HFF-Myc (cell line): ENCODE measurements at regions not wholly inside any gene's neighbourhood (a gene's known extent, or its start where the extent isn't known, plus 50 kb on each side); places are given as distances from the start of the nearest gene placed in this dataset.

Experiments
- DNase-seq: peaks from one replicate; pipeline ENCODE4 v3.0.0-alpha.2; 2011; ENCODE audit warnings: low read depth; ENCODE audit errors: extremely low read depth
- H3K4me3 ChIP-seq: replicated peaks from 2 replicates; pipeline ENCODE4 v1.5.1; 2011; ENCODE audit warnings: low read depth, mild to moderate bottlenecking, control low read depth, low read length
- TF ChIP-seq, protein P1 (sequence below): IDR thresholded peaks from 2 replicates; pipeline ENCODE4 v1.5.1; 2012; ENCODE audit warnings: mild to moderate bottlenecking, low read depth, low read length, control low read depth; ENCODE audit errors: missing control alignments

DNA sequence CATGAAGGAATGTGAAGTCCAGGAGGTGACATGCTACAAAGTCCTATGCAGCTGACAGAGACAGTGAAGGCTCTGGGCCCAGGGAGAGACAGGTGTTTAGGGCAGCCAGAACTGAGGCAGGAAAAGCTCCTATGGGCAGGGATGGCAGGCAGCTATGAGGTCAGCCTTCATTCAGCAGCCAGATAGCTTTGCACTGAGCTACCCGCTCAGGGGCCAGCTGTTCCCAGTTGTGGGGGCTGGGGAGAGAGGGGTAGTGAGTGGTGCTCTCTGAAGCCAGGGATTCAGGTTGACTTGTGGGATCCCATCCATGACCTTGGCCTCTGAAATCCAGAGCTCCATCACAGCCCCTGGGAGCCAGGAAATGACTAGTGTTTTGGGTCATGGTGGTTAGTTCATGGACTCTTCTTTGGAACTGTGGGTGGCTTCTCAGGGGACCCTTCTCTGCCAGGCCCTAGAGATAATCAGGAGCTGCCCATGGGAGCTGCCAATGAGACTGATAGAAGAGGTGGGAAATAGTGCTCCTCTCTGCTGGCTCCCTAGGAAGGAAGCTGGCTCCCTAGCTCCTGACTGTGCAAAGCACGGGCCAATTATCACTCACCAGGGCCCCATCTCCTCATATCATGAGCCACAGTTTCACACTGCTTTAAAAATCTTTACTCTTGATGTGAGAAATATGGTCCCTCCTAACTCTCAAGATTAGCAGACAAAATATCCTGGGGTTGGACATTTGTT lies 127.7 kb downstream of the VEGFA start:
- H3K4me3 ChIP-seq = no peak overlapping the region
- TF ChIP-seq, protein P1, sequence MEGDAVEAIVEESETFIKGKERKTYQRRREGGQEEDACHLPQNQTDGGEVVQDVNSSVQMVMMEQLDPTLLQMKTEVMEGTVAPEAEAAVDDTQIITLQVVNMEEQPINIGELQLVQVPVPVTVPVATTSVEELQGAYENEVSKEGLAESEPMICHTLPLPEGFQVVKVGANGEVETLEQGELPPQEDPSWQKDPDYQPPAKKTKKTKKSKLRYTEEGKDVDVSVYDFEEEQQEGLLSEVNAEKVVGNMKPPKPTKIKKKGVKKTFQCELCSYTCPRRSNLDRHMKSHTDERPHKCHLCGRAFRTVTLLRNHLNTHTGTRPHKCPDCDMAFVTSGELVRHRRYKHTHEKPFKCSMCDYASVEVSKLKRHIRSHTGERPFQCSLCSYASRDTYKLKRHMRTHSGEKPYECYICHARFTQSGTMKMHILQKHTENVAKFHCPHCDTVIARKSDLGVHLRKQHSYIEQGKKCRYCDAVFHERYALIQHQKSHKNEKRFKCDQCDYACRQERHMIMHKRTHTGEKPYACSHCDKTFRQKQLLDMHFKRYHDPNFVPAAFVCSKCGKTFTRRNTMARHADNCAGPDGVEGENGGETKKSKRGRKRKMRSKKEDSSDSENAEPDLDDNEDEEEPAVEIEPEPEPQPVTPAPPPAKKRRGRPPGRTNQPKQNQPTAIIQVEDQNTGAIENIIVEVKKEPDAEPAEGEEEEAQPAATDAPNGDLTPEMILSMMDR = no peak
- no peak for DNase-seq

DNA sequence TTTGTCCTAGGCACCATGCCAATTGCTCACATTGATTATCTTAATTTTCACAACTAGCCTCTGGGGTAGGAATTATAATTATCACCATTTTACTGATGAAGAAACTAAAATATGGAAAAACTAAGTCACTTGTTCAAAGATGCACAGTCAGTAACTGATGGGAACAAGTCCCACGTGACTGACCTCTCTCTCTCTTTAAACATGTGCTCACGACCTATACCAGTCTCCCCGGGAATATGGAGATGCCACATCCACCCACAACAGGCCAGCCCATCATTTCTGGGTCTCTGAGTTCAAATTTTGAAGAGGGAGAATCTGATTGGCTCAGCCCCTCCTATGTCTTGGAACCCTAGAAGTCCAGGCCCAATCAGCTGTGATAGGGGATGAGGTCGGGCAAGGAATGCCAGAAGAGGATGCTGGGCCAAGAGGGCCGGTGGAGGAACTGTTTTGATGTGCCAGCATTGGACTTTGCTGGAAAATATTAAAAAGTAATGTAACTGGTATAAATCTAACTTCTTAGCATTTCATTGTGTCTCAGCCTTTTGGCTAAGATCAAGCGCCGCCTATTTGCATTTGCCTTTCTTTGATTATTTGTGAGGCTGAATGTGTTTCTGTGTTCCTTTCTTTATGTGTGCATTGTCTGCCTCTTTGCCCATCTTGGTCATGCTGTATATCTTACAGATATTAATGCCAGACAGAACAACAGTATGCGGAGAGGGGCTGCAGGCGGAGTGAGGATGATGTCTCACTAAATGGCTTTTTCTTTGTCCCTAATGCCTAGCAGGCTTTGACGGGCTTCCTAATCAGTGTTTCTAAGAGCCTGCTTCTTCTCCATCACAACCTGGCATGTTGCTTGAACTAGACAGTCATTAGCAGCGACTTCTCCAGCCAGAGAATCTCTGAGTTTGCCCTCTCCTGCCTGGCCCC lies 126.6 kb downstream of the VEGFA start:
- TF ChIP-seq, protein P1 = no peak
- DNase-seq = no peak

DNA sequence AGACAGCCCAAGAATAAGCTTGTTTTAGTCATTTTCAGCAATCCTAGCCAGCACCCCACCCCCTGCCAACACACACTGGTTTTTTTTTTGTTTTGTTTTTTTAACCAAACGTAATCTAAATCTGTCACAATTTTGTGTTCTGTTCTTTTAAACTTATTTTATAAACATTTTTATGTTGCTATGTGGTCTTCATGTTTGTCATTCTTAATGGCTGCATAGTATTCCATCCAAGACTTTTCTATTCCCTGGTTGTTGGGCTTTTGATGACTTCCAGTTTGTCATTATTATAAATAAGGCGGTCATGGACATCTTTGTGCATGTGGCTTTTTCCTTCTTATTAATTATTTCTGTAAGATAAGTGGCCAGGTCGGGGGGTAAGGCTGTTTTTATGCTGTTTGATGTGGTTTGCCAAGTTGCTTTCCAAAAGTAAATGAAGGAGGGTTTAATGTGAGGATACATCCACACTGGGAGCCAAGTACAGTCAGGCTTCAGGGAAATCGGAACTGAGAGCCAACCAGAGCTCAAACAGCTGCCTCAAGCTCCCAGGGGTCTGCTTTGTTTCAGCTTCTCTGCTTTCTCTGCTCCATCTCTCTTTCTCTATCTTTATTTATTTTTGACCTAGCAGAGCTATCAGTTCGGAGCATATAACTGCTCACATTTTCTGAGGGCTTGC lies 125.8 kb downstream of the VEGFA start:
- H3K4me3 ChIP-seq = no peak overlapping the region
- DNase-seq = no peak
- TF ChIP-seq, protein P1 = no peak

More for the DNA sequence above, 126.6 kb downstream of the VEGFA start:
- H3K4me3 ChIP-seq = no peak overlapping the region

DNA sequence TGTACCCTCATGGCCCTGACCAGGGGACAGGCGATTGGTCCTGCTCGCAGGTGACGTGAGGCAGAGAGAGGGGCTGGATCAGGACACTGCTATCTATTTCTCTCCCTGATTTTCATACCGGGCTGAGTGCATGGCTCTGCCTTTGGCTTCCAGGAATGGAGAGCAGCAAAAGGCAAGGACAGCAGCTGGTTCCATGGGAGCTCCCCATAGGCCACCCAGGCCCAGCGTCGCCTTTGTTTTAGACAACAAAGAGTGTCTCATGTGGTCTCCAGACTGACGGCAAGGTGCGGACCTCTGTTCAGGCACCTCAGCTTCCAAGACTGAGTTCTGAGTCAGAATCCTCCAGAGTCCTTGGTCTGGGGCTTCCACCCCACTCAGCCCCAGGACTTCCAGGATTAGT lies 123.1 kb downstream of the VEGFA start:
- TF ChIP-seq, protein P1 = no peak
- no peak for DNase-seq
- no peak overlapping the region for H3K4me3 ChIP-seq

DNA sequence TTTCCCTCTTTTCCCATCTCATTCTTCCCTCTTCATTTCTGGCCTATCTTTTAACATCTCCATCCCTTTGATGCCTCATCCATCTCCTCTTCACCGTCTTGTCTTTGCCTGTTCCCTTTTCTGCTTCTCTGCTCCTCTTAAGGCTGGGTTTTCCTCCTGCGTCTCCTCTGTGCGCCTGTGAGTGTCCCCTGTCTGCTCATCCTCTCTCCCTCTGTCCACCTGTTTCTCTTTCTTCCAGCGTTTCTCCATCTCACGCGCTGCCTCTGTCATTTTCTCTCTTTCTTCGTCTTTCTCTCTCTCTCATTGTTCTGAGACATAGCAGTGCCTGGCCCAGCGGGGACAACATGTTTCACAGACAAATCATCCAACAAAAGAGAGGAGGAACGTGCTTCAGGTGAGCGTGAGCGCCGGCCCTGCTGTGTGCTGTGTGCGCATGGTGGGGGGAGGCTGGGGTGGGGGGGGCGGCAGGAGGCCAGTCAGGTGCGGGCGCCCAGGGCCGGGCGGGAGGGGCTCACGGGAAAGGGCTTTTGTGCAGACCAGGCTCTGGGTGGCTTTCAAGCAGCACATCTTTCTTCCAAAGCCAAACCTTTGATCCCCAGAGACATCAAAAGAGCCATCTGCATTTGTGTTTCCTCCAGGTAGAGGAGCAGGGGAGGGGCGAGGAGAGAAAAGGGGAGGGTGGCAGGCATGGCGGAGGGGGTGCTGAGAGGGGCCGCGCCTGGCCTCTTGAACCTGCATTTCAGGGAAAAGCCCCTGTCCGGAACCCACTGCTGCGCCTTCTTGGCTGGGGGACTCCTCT lies 121.3 kb downstream of the VEGFA start:
- DNase-seq = no peak
- TF ChIP-seq, protein P1 = no peak
- no peak overlapping the region for H3K4me3 ChIP-seq

DNA sequence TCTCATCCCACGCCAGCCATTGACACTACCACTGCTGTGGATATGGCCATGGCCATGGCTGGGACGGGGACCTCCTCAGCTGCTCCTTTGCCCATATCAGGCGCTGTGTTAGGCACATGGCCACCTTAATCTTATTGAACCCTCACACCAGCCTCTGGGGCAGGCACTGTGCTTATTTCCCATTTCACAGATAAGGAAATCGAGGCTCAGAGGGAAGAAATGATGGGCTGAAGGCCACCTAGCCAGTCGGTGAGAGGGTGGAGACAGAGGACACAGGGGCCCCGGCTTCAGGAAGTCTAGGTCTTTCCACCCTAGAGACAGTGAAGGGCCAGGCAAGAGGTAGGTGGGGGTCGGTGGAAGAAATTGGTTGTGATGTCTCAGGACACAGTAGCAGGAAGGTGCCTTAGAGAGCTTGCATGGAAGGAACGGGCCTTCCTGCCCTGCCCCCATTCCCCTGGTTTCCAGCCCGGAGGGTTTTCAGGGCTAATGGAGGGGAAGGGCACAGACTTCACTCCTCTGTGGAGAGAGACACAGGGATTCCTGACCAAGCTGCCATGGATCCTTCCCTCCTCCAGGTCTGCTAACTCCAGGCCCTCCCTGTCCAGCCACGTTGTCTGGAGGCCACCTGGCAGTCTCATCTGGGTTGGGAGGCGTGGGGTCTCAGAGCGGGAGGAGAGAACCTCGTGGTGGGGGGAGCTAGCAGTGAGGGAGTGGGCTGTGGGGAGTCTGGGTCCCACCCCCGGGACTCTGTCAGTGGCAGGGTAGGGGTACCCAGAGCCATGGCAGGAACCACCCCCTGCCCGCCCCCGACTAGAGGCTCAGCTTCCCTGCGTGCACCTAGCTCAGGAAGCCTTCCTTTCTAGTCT lies 120.4 kb downstream of the VEGFA start:
- TF ChIP-seq, protein P1 = no peak
- no peak overlapping the region for H3K4me3 ChIP-seq
- DNase-seq = no peak
